Putamen (tissue), 1 donor: ENCODE measurements at regions not wholly inside any gene's neighbourhood (a gene's known extent, or its start where the extent isn't known, plus 50 kb on each side); places are given as distances from the start of the nearest gene placed in this dataset.

Experiments
- DNase-seq: peaks from one replicate; pipeline ENCODE4 v3.0.0-alpha.2; 2016; ENCODE audit warnings: low spot score

DNA sequence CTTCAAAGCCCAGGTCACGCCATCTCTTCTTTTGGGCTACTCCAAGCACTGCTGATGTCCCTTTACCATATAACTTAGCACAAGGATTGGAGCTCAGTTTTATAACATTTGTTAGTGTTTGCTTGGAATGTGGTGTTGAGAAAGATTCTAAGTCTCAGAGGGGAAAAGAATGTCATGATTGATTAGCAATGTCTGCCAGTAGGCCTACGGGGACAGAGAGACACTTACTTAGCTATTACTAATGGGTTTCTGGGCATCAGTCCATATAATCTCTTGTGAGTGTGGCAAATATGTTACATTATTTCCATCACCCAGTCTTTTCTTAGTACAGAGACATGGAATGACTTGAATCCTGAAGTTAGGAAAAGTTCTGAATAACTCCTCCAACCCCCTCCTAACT, 75.4 kb upstream of the FSHB start:
- no peak for DNase-seq

DNA sequence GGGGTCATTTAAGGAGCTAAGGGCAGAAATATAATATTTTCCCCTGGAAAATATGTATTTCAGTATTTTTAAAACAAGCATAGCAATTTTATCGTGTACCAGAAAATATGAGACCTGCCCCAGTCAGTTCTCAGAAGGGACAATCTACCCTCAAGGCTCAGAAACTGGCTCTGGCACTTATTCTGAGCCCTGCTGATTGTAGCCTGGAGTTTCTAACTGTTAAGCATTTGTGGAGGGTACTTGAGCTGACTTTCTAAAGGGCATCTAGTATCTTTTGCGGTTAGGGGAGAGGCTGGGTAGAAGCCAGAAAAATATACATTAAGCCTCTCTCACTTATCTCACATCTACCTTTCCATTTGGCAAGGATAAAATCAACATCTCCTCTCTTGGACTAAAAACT, 71.3 kb upstream of the FSHB start:
- no peak for DNase-seq

DNA sequence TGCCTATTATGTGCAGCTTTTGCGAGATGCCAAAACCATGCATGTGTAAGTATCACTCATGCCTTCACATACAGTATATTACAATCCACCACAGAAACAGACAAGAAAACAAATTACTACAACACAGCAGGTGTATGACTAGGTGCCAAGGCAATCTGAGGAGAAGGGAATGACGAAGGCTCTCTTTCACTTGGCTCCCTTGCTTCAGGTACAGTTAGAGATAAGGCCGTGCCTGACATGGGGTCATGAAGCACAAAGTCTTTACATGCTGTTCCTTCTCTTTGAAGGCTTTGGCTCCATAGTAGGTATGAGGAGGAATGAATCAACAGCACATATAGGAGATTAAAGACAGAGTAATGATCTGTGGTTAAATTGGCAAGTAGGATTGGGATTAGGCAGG, 65.2 kb upstream of the FSHB start:
- DNase-seq, result no peak

DNA sequence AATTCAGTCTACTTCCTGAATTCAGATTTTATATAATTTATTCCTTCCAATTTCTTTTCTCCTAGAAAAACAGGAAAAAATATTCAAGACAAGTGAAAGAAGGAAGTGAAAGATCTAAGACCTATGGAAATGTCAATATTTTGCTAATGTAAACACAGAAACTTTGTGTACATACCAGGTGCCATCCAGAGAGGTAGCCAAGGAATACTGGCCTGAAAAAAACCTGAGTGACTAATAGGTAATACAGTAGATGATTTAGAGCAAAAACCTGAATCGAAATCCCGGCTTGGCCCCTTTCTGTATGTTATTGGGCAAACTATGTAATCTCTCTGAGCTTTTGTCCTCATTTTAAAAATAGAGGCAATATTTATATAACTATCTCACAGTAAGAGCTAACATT, 59.2 kb upstream of the FSHB start:
- DNase-seq, result no peak

DNA sequence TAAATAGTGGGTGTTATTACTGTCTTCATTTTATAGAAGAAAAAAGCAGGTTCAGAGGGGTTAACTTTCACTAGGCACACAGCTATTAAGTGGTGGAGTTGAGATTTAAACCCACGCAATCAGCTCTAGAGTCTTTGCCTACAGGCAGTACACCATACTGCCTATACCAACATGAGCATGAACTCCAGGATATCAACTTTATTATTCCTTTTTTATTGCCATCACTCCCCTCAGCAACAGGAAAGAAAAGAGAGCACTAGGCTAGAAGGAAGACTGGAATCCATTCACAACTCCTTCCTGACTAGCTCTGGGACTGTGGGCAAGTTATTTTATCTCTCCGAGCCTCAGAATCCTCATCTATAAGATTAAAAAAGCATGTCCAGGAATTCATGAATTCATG, 58.7 kb upstream of the FSHB start:
- no peak for DNase-seq

DNA sequence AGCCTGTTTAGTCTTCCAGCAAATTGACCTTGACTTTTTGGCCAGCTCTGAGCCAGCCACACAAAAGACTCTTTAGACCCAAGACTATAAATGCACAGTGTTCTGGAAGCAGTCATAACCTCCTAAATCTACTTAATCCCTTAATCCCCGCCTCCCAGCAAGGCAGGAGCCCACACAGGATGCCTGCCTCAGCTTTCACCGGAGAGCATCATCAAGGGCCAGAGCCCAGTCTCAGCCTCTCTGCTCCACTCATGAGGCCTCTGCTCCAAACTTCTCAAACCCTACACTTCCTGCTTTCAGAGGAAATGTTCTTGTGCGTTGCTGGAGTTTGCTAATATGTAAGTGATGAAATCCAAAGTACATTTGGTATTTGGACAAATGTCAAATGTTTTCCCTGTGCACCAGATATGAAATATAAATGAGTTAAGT, 57.9 kb upstream of the FSHB start:
- no peak for DNase-seq

DNA sequence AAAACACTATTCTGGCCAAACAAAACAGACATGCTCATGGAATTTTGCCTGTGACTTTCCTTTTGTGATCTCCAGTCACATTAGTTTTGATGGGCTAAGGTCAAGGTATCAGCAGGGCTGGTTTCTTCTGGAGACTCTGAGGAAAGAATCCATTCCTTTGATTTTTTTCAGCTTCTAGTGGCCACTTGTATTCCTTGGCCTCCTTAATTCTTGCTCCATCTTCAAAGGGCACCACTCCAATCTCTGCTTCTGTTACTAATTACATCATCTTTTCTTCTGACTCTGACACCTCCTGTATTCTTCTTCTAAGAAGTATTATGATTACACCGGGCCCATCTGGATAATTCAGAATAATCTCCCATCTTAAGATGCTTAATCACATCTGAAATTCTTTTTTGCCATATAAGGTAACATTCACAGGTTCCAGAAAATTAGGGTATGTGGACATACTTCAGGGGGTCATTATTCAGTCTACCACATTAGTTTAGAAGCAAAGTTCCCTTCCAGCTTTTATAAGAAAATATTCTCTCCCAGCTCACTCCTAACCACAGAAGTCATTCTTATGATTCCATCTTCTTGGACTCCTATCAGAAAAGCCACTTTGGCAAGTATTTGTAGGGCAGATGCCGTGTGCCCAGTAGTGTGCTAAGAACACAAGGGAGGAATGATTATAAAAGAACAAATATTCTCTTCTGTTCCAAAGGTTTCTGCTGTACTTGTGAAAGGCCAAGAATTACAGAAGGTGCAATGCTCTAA, 56.4 kb upstream of the FSHB start:
- no peak for DNase-seq
